ENCODE measurements at regions not wholly inside any gene's neighbourhood (a gene's known extent, or its start where the extent isn't known, plus 50 kb on each side); places are given as distances from the start of the nearest gene placed in this dataset.

DNA sequence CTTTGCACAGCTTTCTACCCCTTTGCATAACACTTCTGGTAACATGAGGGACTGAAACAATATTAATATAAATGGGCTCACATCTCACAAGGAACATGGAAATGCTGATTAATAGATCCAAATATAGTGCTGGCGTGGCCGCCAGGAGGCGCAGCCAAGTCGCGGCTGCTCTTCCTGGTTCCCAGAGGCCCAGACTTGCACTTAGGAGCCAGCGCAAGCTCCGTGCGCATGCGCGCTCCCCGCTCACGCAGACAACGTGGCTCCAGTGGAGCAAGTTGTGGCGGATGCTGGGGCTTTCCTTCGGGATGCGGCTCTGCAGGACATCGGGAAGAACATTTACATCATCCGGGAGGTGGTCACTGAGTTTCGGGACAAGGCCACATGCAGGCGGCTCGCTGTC lies 318.3 kb upstream of the SLC7A11 start:
- Mint-ChIP-seq H3K27me3 (no peaks in the 10 kb centered on the region), H3K27ac (ENCODE audit: low read depth) (no peak overlapping the region), H3K9me3 (peaks cover 6% of the 10 kb centered on the region), H3K4me1 (no peaks in the 10 kb centered on the region), H3K4me3 (no peak overlapping the region), H3K36me3 (ENCODE audit: insufficient read depth) (no peaks in the 10 kb centered on the region)
- DNase-seq (ENCODE audit: low spot score in 2 of 2) (no peak), ATAC-seq (replicated peaks; ENCODE audit: extremely low read depth, poor library complexity, severe bottlenecking) (no peak)

- no peak for ATAC-seq (replicated peaks; ENCODE audit: extremely low read depth, poor library complexity, severe bottlenecking)
- H3K36me3 Mint-ChIP-seq (ENCODE audit: insufficient read depth): no peaks in the 10 kb centered on the region
- no peak for DNase-seq (ENCODE audit: low spot score in 2 of 2)
These were observed 316.7 kb upstream of the SLC7A11 start for GRCh38 chr4:138558886-138559285.

GRCh38 chr4:138555584-138555983 lies 313.4 kb upstream of the SLC7A11 start:
- H3K4me1 Mint-ChIP-seq: no peaks in the 10 kb centered on the region
- peaks cover 4% of the 10 kb centered on the region for H3K9me3 Mint-ChIP-seq
- DNase-seq (ENCODE audit: low spot score in 2 of 2): no peak
- no peaks in the 10 kb centered on the region for H3K27me3 Mint-ChIP-seq
- no peak for ATAC-seq (replicated peaks; ENCODE audit: extremely low read depth, poor library complexity, severe bottlenecking)
- H3K36me3 Mint-ChIP-seq (ENCODE audit: insufficient read depth): no peaks in the 10 kb centered on the region
- H3K27ac Mint-ChIP-seq (ENCODE audit: low read depth): no peak overlapping the region
- no peak overlapping the region for H3K4me3 Mint-ChIP-seq

More at GRCh38 chr4:138558886-138559285, 316.7 kb upstream of the SLC7A11 start:
- Mint-ChIP-seq H3K27me3 (no peaks in the 10 kb centered on the region), H3K9me3 (no peaks in the 10 kb centered on the region), H3K4me1 (no peaks in the 10 kb centered on the region), H3K4me3 (no peak overlapping the region), H3K27ac (ENCODE audit: low read depth) (no peak overlapping the region)

DNA sequence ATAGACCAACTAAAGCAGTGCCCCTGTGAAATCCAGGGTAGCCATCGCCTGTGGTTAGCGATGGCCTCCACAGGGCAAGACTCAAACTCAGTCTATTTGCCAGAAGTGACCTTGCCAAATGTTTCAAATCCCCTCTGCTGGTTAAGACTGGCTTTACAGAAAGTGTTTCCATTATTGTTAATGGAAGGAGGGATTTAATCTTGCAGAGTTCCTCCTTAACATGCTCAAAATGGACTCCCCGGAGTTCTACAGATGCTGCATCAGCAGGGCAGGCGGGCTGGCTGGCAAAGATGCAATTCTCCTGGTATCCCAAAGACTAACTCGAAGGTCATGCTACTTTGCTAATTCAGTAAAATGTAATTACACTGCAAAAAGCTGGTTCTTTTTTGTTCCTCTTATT lies 313.0 kb upstream of the SLC7A11 start:
- no peaks in the 10 kb centered on the region for H3K4me1 Mint-ChIP-seq
- no peak for ATAC-seq (replicated peaks; ENCODE audit: extremely low read depth, poor library complexity, severe bottlenecking)
- H3K36me3 Mint-ChIP-seq (ENCODE audit: insufficient read depth): no peaks in the 10 kb centered on the region
- DNase-seq (ENCODE audit: low spot score in 2 of 2): no peak
- peaks cover 4% of the 10 kb centered on the region for H3K9me3 Mint-ChIP-seq
- no peaks in the 10 kb centered on the region for H3K27me3 Mint-ChIP-seq
- no peak overlapping the region for H3K27ac Mint-ChIP-seq (ENCODE audit: low read depth)
- no peak overlapping the region for H3K4me3 Mint-ChIP-seq

- no peaks in the 10 kb centered on the region for H3K36me3 Mint-ChIP-seq (ENCODE audit: insufficient read depth)
- H3K4me1 Mint-ChIP-seq: no peaks in the 10 kb centered on the region
- H3K9me3 Mint-ChIP-seq: peaks cover 4% of the 10 kb centered on the region
- no peak overlapping the region for H3K4me3 Mint-ChIP-seq
- H3K27me3 Mint-ChIP-seq: no peaks in the 10 kb centered on the region
- no peak overlapping the region for H3K27ac Mint-ChIP-seq (ENCODE audit: low read depth)
- ATAC-seq (replicated peaks; ENCODE audit: extremely low read depth, poor library complexity, severe bottlenecking) (no peak), DNase-seq (ENCODE audit: low spot score in 2 of 2) (no peak)
These were observed 311.1 kb upstream of the SLC7A11 start for GRCh38 chr4:138553001-138553845.

GRCh38 chr4:138542191-138542776 lies 300.1 kb upstream of the SLC7A11 start:
- no peaks in the 10 kb centered on the region for H3K36me3 Mint-ChIP-seq (ENCODE audit: insufficient read depth)
- no peaks in the 10 kb centered on the region for H3K4me1 Mint-ChIP-seq
- H3K27ac Mint-ChIP-seq (ENCODE audit: low read depth): no peak overlapping the region
- no peaks in the 10 kb centered on the region for H3K27me3 Mint-ChIP-seq
- DNase-seq (ENCODE audit: low spot score in 2 of 2) (no peak), ATAC-seq (replicated peaks; ENCODE audit: extremely low read depth, poor library complexity, severe bottlenecking) (no peak)
- H3K4me3 Mint-ChIP-seq: no peak overlapping the region
- peaks cover 11% of the 10 kb centered on the region for H3K9me3 Mint-ChIP-seq

GRCh38 chr4:138540056-138540800 lies 298.1 kb upstream of the SLC7A11 start:
- H3K27ac Mint-ChIP-seq (ENCODE audit: low read depth): no peak overlapping the region
- no peaks in the 10 kb centered on the region for H3K4me1 Mint-ChIP-seq
- ATAC-seq (replicated peaks; ENCODE audit: extremely low read depth, poor library complexity, severe bottlenecking) (no peak), DNase-seq (ENCODE audit: low spot score in 2 of 2) (no peak)
- H3K36me3 Mint-ChIP-seq (ENCODE audit: insufficient read depth): no peaks in the 10 kb centered on the region
- H3K27me3 Mint-ChIP-seq: no peaks in the 10 kb centered on the region
- peaks cover 16% of the 10 kb centered on the region for H3K9me3 Mint-ChIP-seq
- no peak overlapping the region for H3K4me3 Mint-ChIP-seq

DNA sequence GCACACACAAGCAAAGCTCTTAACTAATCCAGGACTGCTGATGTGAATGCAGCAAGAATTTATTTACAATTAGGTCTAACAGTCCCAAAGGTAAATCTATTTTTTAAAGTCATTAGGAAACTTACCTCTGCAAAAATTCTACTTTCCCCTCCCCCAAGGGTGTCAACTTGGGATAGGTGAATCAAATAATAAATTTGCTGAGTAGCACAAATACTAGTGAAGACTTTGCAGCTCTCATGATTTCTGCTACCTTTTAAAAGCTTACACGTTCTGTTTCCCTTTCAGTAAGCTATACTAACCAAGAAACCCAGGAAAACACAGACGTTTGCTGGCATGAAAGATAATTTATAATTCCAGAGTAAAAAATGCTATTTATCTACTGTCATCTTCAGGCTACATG lies 296.6 kb upstream of the SLC7A11 start:
- ATAC-seq (replicated peaks; ENCODE audit: extremely low read depth, poor library complexity, severe bottlenecking): no peak
- no peak for DNase-seq (ENCODE audit: low spot score in 2 of 2)
- Mint-ChIP-seq H3K4me3 (no peak overlapping the region), H3K27ac (ENCODE audit: low read depth) (no peak overlapping the region), H3K4me1 (no peaks in the 10 kb centered on the region), H3K36me3 (ENCODE audit: insufficient read depth) (no peaks in the 10 kb centered on the region), H3K9me3 (peaks cover 21% of the 10 kb centered on the region), H3K27me3 (no peaks in the 10 kb centered on the region)

DNA sequence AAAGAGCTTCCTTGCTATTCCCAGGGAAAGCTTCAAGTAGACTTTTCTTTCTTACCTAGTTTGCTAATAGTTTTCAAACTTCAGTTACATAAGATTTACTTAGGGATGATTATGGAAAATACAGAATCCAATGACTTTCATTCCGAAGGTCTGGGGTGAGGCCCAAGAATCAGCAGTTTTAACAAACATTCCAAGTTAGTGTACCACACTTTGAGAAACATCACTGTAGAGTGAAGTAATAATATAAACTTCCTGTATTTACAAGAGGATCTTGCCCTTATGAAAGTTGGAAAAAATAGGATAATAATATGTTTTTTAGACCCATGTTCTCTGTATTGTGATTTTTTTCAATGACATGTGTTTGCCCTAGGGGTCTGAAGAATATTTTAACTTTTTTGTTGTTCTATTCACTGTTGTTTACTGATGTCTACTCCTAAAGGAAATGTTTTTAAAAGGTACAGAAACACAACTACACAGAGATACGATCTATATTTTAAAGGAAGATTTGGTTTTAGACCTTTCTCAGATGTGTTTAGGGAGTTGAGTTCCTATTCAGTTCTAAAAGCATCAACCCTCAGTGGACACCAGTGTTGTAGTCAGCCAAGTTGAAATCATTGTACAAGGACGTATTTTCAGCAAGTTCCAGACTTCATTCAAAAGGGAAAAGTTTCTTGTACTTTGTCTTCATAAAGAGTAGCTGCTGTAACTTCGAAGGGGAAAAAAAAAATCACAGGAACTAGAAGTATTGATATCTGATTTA lies 295.8 kb upstream of the SLC7A11 start:
- Mint-ChIP-seq H3K4me1 (no peaks in the 10 kb centered on the region), H3K9me3 (peaks cover 21% of the 10 kb centered on the region), H3K27me3 (no peaks in the 10 kb centered on the region), H3K27ac (ENCODE audit: low read depth) (no peak overlapping the region), H3K36me3 (ENCODE audit: insufficient read depth) (no peaks in the 10 kb centered on the region), H3K4me3 (no peak overlapping the region)
- ATAC-seq (replicated peaks; ENCODE audit: extremely low read depth, poor library complexity, severe bottlenecking): no peak
- no peak for DNase-seq (ENCODE audit: low spot score in 2 of 2)

DNA sequence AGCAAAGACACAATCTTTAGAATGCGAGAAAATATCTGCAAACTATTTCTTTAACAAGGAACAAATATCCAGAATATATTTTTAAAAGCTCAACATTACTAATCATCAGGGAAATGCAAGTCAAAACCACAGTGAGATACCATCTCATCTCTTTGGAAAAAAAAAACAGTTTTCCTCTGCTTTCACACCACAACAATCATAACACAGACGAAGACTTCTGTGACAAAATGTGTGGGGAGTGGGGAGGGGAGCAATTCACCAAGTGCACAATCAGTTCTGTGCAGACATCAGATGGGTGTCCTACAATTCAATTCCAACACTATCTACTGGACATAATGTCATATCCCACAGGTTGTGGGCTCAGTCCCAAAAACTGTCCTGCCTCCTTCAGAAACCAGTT lies 293.2 kb upstream of the SLC7A11 start:
- no peaks in the 10 kb centered on the region for H3K4me1 Mint-ChIP-seq
- H3K27me3 Mint-ChIP-seq: no peaks in the 10 kb centered on the region
- H3K4me3 Mint-ChIP-seq: no peak overlapping the region
- DNase-seq (ENCODE audit: low spot score in 2 of 2): no peak
- H3K27ac Mint-ChIP-seq (ENCODE audit: low read depth): no peak overlapping the region
- H3K36me3 Mint-ChIP-seq (ENCODE audit: insufficient read depth): no peaks in the 10 kb centered on the region
- no peak for ATAC-seq (replicated peaks; ENCODE audit: extremely low read depth, poor library complexity, severe bottlenecking)
- H3K9me3 Mint-ChIP-seq: peaks cover 24% of the 10 kb centered on the region

DNA sequence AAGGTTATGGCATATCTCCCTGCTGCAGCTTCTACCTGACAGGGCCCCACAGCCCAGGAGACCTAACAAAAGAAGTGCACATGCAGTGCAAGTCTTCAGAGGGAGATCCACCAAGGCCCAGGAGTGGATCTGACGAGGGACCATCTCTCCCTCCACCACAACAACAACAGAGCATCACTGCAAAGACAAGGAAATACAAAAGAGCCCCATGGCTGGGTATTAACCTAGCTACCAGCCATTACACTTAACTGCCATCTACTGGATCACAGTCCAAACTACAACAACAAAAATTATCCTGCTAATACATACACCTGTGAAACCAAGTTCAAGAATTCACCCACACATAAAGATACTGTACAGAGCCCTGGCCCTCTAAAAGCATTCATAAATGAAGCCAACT lies 280.2 kb upstream of the SLC7A11 start:
- Mint-ChIP-seq H3K9me3 (peaks cover 16% of the 10 kb centered on the region), H3K36me3 (ENCODE audit: insufficient read depth) (no peaks in the 10 kb centered on the region), H3K4me3 (no peak overlapping the region), H3K27me3 (peaks cover 8% of the 10 kb centered on the region), H3K27ac (ENCODE audit: low read depth) (no peak overlapping the region), H3K4me1 (no peaks in the 10 kb centered on the region)
- DNase-seq (ENCODE audit: low spot score in 2 of 2): no peak
- no peak for ATAC-seq (replicated peaks; ENCODE audit: extremely low read depth, poor library complexity, severe bottlenecking)

- ATAC-seq (replicated peaks; ENCODE audit: extremely low read depth, poor library complexity, severe bottlenecking) (no peak), DNase-seq (ENCODE audit: low spot score in 2 of 2) (no peak)
- H3K36me3 Mint-ChIP-seq (ENCODE audit: insufficient read depth): no peaks in the 10 kb centered on the region
These were observed 279.7 kb upstream of the SLC7A11 start for GRCh38 chr4:138521809-138522208.

More at GRCh38 chr4:138521809-138522208, 279.7 kb upstream of the SLC7A11 start:
- H3K9me3 Mint-ChIP-seq: peaks cover 20% of the 10 kb centered on the region
- no peaks in the 10 kb centered on the region for H3K4me1 Mint-ChIP-seq
- H3K27me3 Mint-ChIP-seq: peaks cover 8% of the 10 kb centered on the region
- no peak overlapping the region for H3K27ac Mint-ChIP-seq (ENCODE audit: low read depth)
- no peak overlapping the region for H3K4me3 Mint-ChIP-seq
